ENCODE measurements at regions not wholly inside any gene's neighbourhood (a gene's known extent, or its start where the extent isn't known, plus 50 kb on each side); places are given as distances from the start of the nearest gene placed in this dataset.

DNA sequence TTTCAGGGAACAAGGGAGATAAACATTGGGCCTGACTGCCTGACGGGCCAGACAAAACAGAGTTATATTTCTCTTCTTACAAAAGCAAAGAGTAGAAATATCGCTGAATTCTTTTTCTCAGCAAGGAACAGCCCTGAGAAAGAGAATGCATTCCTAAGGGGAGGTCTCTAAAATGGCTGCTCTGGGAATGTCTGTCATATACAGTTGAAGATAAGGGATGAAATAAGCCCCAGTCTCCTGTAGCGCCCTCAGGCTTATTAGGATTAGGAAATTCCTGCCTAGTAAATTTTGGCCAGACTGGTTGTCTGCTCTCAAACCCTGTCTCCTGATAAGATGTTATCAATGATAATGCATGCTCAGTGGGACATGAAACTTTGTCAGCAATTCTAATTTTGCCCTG lies 134.9 kb upstream of the CNTNAP5 start:
- no peaks in the 10 kb centered on the region for H3K4me1 ChIP-seq (ENCODE audit: insufficient read depth, low read length)
- H3K9me3 ChIP-seq (ENCODE audit: insufficient read depth, low read depth, low read length): peaks cover 19% of the 10 kb centered on the region; the same call in 1 of the 2 replicates
- no peak overlapping the region for H3K4me3 ChIP-seq (ENCODE audit: low read length)
- no peaks in the 10 kb centered on the region for H3K36me3 ChIP-seq (ENCODE audit: insufficient read depth, low read length)
- no peak overlapping the region for H3K9ac ChIP-seq (ENCODE audit: low read depth, low read length)
- H3K27ac ChIP-seq (ENCODE audit: low read depth, low read length): no peak overlapping the region
- WGBS: 95% methylated on average over 3 of the region's 3 CpGs
- H3K27me3 ChIP-seq (ENCODE audit: insufficient read depth, low read length): no peaks in the 10 kb centered on the region

DNA sequence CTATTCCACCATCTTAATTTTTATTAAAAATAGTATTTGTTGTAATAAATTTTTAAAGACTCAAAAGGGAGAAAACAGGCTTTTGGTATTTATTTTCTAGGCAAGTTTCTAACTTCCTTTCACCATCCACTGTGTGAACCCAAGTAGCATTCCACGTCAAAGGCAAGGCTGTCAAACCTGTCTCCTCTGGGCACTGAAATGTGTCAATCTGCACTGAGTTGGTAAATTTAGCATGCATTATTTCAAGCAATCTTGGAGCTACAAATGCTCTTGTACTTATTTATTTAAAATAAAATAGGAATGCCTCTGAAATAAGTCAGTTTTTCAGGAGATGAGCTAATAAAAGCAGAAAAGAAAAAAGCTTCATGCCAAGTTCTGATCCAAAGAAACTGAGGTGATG lies 130.9 kb upstream of the CNTNAP5 start:
- Histone ChIP-seq H3K27ac (ENCODE audit: low read depth, low read length) (no peak overlapping the region), H3K9ac (ENCODE audit: low read depth, low read length) (no peak overlapping the region), H3K9me3 (ENCODE audit: insufficient read depth, low read depth, low read length) (peaks cover 17% of the 10 kb centered on the region; the same call in 1 of the 2 replicates), H3K36me3 (ENCODE audit: insufficient read depth, low read length) (no peaks in the 10 kb centered on the region), H3K27me3 (ENCODE audit: insufficient read depth, low read length) (no peaks in the 10 kb centered on the region), H3K4me3 (ENCODE audit: low read length) (no peak overlapping the region), H3K4me1 (ENCODE audit: insufficient read depth, low read length) (no peaks in the 10 kb centered on the region)
- WGBS: 100% methylated on average over 1 of the region's 1 CpG

DNA sequence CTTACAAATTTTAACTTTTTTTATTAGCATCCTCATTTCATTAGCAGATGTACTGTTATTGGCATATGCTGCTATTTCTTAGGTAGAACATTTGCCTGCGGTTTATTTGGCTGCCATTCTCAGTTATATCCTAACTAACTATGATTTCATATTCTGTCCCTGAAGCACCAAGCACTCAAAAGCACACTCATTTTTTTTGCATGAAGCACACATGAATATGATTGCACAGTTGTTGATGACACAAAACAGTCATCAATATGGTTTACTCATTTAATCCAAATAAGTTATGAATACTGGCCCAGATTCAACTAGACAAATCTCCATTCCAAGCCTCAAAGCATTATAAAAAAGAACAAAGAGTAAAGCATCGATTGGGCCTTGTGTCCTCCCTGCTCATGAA lies 129.4 kb upstream of the CNTNAP5 start:
- Histone ChIP-seq H3K9me3 (ENCODE audit: insufficient read depth, low read depth, low read length) (peaks cover 13% of the 10 kb centered on the region; the same call in 1 of the 2 replicates), H3K27ac (ENCODE audit: low read depth, low read length) (no peak overlapping the region), H3K36me3 (ENCODE audit: insufficient read depth, low read length) (no peaks in the 10 kb centered on the region), H3K4me3 (ENCODE audit: low read length) (no peak overlapping the region), H3K9ac (ENCODE audit: low read depth, low read length) (no peak overlapping the region), H3K4me1 (ENCODE audit: insufficient read depth, low read length) (no peaks in the 10 kb centered on the region), H3K27me3 (ENCODE audit: insufficient read depth, low read length) (no peaks in the 10 kb centered on the region)
- WGBS: 97% methylated on average over 2 of the region's 2 CpGs

DNA sequence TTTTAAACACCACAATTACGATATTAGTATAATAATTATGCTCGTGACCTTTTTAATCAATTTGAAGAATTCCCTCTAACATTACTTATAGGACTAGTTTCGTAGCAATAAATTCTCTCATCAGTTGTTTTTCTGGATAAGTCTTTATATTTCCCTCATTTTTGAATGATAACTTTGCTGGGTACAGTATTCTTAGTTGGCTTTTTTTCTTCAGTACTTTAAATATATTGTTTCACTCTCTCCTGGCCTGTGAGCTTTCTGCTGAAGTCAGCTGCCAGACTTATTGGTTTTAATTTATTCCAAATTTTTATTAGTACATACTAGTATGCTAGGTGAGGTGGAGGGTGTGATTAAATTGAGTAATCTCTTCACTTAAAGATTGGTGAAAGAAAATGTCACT lies 123.8 kb upstream of the CNTNAP5 start:
- H3K27me3 ChIP-seq (ENCODE audit: insufficient read depth, low read length): no peaks in the 10 kb centered on the region
- H3K9ac ChIP-seq (ENCODE audit: low read depth, low read length): no peak overlapping the region
- no peak overlapping the region for H3K4me3 ChIP-seq (ENCODE audit: low read length)
- H3K4me1 ChIP-seq (ENCODE audit: insufficient read depth, low read length): peaks cover 4% of the 10 kb centered on the region; the same call in 1 of the 2 replicates
- H3K9me3 ChIP-seq (ENCODE audit: insufficient read depth, low read depth, low read length): 0 out of 2 replicates have a peak, but pooled peaks cover 14% of the 10 kb centered on the region
- H3K27ac ChIP-seq (ENCODE audit: low read depth, low read length): no peak overlapping the region
- no CpG with 5 or more reads among the region's 3 CpGs for WGBS
- no peaks in the 10 kb centered on the region for H3K36me3 ChIP-seq (ENCODE audit: insufficient read depth, low read length)

DNA sequence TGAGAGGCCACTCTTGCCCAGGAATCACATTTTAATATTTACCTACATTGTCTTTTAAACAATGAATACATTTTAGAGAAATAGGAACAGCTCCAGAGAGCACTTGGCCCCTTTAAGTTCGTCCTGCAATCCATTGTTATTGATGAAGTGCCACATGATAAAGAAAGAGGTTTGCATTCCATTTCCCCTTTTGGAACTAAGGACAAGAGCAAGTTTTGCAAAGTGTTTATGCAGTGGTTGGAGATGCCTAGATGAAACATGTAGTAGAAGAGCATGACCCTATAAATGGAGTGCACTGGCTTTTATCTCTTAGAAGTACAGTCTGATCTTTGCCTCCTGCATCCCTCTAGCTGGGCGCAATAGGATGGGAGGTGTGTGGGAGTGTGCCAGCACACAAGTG lies 118.7 kb upstream of the CNTNAP5 start:
- 75% methylated on average over 2 of the region's 2 CpGs for WGBS
- Histone ChIP-seq H3K9ac (ENCODE audit: low read depth, low read length) (no peak overlapping the region), H3K4me3 (ENCODE audit: low read length) (no peak overlapping the region), H3K27me3 (ENCODE audit: insufficient read depth, low read length) (no peaks in the 10 kb centered on the region), H3K27ac (ENCODE audit: low read depth, low read length) (no peak overlapping the region), H3K36me3 (ENCODE audit: insufficient read depth, low read length) (no peaks in the 10 kb centered on the region), H3K4me1 (ENCODE audit: insufficient read depth, low read length) (peaks cover 24% of the 10 kb centered on the region; the same call in 1 of the 2 replicates), H3K9me3 (ENCODE audit: insufficient read depth, low read depth, low read length) (0 out of 2 replicates have a peak, but pooled peaks cover 6% of the 10 kb centered on the region)

DNA sequence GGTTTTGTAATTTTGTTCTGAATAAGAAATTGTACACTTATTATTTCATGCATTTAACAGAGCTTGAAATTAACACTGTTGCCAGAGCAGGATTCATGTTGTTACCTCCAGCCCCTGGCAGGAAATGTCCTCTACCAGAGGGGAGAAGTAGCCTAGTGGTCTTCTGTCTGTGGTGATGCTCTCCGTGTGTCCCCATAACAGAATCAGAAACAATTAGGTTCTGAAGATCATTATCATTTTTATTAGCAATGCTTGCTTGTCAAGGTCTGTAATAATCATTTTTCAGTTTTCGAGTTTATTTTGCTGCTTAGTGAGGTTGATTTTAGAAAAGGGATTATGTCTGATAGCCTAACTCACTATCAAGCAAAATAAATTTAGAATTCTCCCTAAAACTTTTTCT lies 116.6 kb upstream of the CNTNAP5 start:
- Histone ChIP-seq H3K4me1 (ENCODE audit: insufficient read depth, low read length) (peaks cover 24% of the 10 kb centered on the region; the same call in 1 of the 2 replicates), H3K9me3 (ENCODE audit: insufficient read depth, low read depth, low read length) (no peaks in the 10 kb centered on the region), H3K27ac (ENCODE audit: low read depth, low read length) (no peak overlapping the region), H3K36me3 (ENCODE audit: insufficient read depth, low read length) (no peaks in the 10 kb centered on the region), H3K27me3 (ENCODE audit: insufficient read depth, low read length) (no peaks in the 10 kb centered on the region), H3K9ac (ENCODE audit: low read depth, low read length) (no peak overlapping the region), H3K4me3 (ENCODE audit: low read length) (no peak overlapping the region)
- WGBS: no CpG with 5 or more reads among the region's 2 CpGs

DNA sequence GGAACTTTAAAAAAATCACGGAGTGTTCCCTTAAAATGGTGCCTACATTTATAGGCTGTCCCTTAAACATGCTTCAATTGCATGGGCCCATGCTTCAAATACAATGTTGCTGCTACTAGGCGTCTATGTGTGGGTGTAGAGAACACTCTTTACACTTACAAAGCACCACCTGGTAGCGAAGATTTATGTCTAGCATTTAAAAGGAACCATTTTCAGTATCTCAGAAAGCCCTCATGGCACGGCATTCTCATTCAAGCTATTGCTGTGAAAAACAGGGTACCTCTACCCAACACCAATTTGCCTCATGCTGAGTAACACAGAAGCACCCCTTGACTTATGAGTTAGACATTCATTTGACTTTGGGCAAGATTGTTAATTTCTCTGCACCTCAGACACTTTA lies 112.9 kb upstream of the CNTNAP5 start:
- Histone ChIP-seq H3K9me3 (ENCODE audit: insufficient read depth, low read depth, low read length) (no peaks in the 10 kb centered on the region), H3K9ac (ENCODE audit: low read depth, low read length) (no peak overlapping the region), H3K4me3 (ENCODE audit: low read length) (no peak overlapping the region), H3K27ac (ENCODE audit: low read depth, low read length) (no peak overlapping the region), H3K36me3 (ENCODE audit: insufficient read depth, low read length) (no peaks in the 10 kb centered on the region), H3K4me1 (ENCODE audit: insufficient read depth, low read length) (peaks cover 11% of the 10 kb centered on the region; the same call in 1 of the 2 replicates), H3K27me3 (ENCODE audit: insufficient read depth, low read length) (no peaks in the 10 kb centered on the region)
- 94% methylated on average over 4 of the region's 4 CpGs for WGBS

DNA sequence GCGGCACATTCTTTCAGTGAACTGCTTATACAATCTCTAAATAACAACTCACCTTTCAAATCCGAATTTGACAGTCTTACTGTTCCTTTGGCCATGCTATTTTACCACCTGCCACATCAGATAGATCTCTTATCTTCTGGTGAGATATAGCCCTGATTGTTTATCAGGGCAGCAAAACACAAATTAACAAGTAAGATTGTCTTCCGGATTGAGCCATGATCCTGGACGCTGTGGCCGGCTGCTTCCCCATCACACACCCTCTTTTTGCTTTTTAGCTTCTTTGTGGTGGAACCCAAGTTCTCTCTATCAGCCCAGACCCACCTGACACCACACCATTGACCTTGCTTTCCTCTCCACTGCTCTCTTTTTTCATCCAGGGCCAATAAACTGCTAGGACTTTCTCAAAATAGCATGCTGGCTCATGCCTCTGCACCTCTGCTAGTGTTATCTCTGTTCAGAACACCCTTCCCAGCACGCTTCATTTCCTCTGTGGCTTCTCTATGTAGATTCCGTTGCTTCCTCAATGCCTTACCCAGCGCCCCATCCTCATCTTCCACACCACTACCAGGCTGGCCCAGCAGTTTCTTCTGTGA lies 111.8 kb upstream of the CNTNAP5 start:
- WGBS: 89% methylated on average over 8 of the region's 8 CpGs
- no peaks in the 10 kb centered on the region for H3K9me3 ChIP-seq (ENCODE audit: insufficient read depth, low read depth, low read length)
- H3K36me3 ChIP-seq (ENCODE audit: insufficient read depth, low read length): no peaks in the 10 kb centered on the region
- no peak overlapping the region for H3K27ac ChIP-seq (ENCODE audit: low read depth, low read length)
- no peak overlapping the region for H3K4me3 ChIP-seq (ENCODE audit: low read length)
- H3K9ac ChIP-seq (ENCODE audit: low read depth, low read length): no peak overlapping the region
- no peaks in the 10 kb centered on the region for H3K27me3 ChIP-seq (ENCODE audit: insufficient read depth, low read length)
- peaks cover under 1% of the 10 kb centered on the region; the same call in 1 of the 2 replicates for H3K4me1 ChIP-seq (ENCODE audit: insufficient read depth, low read length)

DNA sequence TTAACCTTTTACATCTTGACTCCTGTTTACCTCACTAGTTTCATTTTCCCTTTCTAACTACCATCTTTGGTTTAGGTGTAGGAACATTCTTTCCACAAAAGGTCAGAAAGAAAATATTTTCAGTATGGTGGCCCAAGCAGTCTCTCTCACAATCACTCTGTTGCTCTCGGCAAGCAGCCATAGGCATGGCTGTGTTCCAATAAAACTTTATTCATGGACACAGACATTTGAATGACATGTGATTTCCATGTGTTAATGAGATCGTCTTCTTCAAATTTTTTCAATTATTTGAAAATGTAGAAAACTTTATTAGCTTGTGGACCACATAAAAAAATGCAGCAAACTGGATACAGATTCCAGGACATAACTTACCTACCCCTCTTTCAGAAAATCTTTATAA lies 109.7 kb upstream of the CNTNAP5 start:
- Histone ChIP-seq H3K9ac (ENCODE audit: low read depth, low read length) (no peak overlapping the region), H3K27me3 (ENCODE audit: insufficient read depth, low read length) (no peaks in the 10 kb centered on the region), H3K27ac (ENCODE audit: low read depth, low read length) (no peak overlapping the region), H3K4me1 (ENCODE audit: insufficient read depth, low read length) (no peaks in the 10 kb centered on the region), H3K36me3 (ENCODE audit: insufficient read depth, low read length) (no peaks in the 10 kb centered on the region), H3K9me3 (ENCODE audit: insufficient read depth, low read depth, low read length) (no peaks in the 10 kb centered on the region), H3K4me3 (ENCODE audit: low read length) (no peak overlapping the region)
- 100% methylated on average over 1 of the region's 2 CpGs for WGBS

DNA sequence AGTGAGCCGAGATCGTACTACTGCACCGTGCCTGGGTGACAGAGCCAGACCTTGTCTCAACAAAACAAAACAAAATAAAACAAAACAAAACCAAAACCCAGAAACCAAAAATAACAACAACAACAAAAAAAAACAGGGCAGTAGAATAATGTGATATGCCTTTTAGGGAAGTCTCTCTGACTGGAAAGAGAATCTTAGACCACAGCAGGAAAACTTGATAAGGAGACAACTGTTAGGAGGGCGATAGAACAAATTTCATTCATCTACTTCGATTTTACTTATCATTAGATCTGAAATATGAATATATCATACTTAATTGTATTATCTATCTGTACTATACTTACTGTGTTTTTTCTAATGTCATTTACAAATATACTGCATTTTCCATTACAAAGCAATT lies 109.0 kb upstream of the CNTNAP5 start:
- H3K9ac ChIP-seq (ENCODE audit: low read depth, low read length): no peak overlapping the region
- no peaks in the 10 kb centered on the region for H3K36me3 ChIP-seq (ENCODE audit: insufficient read depth, low read length)
- no peaks in the 10 kb centered on the region for H3K27me3 ChIP-seq (ENCODE audit: insufficient read depth, low read length)
- H3K4me3 ChIP-seq (ENCODE audit: low read length): no peak overlapping the region
- H3K9me3 ChIP-seq (ENCODE audit: insufficient read depth, low read depth, low read length): no peaks in the 10 kb centered on the region
- WGBS: 100% methylated on average over 2 of the region's 5 CpGs
- no peak overlapping the region for H3K27ac ChIP-seq (ENCODE audit: low read depth, low read length)
- no peaks in the 10 kb centered on the region for H3K4me1 ChIP-seq (ENCODE audit: insufficient read depth, low read length)

DNA sequence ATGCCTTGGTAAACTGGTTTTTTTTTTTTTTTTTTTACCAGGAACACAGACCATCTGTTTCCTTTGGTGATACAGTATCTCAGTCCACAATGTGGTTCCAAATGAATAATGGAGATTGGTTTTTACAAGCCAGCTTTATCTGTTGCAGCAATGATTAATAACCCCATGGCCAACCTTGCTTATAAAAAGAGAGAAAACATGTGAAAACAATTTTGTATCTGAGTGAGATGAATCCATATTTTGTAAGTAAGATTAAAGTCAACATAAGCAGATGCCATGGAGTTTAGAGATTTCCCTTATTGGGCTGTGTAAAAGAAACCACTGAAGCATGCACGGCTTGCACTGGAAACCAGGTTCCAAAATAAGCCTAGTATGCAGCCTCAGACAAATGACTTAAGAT lies 108.6 kb upstream of the CNTNAP5 start:
- no peak overlapping the region for H3K9ac ChIP-seq (ENCODE audit: low read depth, low read length)
- 86% methylated on average over 1 of the region's 1 CpG for WGBS
- H3K4me3 ChIP-seq (ENCODE audit: low read length): no peak overlapping the region
- no peak overlapping the region for H3K27ac ChIP-seq (ENCODE audit: low read depth, low read length)
- H3K27me3 ChIP-seq (ENCODE audit: insufficient read depth, low read length): no peaks in the 10 kb centered on the region
- H3K4me1 ChIP-seq (ENCODE audit: insufficient read depth, low read length): no peaks in the 10 kb centered on the region
- H3K36me3 ChIP-seq (ENCODE audit: insufficient read depth, low read length): no peaks in the 10 kb centered on the region
- no peaks in the 10 kb centered on the region for H3K9me3 ChIP-seq (ENCODE audit: insufficient read depth, low read depth, low read length)

DNA sequence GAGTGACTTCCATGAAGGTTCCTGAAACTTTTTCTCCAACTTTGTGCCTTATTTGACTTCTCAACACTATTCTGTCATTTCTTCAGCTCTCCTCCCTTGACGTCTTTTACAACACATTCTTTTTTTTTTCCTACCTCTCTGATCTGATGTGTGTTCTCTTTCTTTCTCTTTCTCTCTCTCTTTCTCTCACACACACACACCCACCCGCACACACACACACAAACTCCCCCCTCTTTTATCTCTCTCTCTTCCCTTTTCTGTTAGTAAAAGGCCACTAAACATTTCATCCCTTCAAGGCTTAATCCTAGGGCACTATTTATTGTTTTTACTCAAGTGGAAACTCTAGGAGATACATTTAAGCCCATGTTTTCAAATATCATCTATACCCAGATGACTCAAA lies 107.8 kb upstream of the CNTNAP5 start:
- Histone ChIP-seq H3K27ac (ENCODE audit: low read depth, low read length) (no peak overlapping the region), H3K9ac (ENCODE audit: low read depth, low read length) (no peak overlapping the region), H3K4me3 (ENCODE audit: low read length) (no peak overlapping the region), H3K4me1 (ENCODE audit: insufficient read depth, low read length) (no peaks in the 10 kb centered on the region), H3K27me3 (ENCODE audit: insufficient read depth, low read length) (no peaks in the 10 kb centered on the region), H3K9me3 (ENCODE audit: insufficient read depth, low read depth, low read length) (no peaks in the 10 kb centered on the region), H3K36me3 (ENCODE audit: insufficient read depth, low read length) (no peaks in the 10 kb centered on the region)
- 90% methylated on average over 2 of the region's 2 CpGs for WGBS

All from HUES64 (cell line).